ENCODE measurements at regions not wholly inside any gene's neighbourhood (a gene's known extent, or its start where the extent isn't known, plus 50 kb on each side); places are given as distances from the start of the nearest gene placed in this dataset.
"Not testable (repeated sequence)": the region's sequence is repeated elsewhere in the genome, so short reads cannot be mapped to it uniquely, and the experiment has no call there.

- in situ Hi-C loops (cut with MboI; ENCODE audit: low sequenced_read_pairs), result no loop called here
Observed at GRCh38 chr9:129547063-129547462, 73.8 kb downstream of the C9orf50 start.

- in situ Hi-C loops (cut with MboI; ENCODE audit: low sequenced_read_pairs), result not testable (repeated sequence)
Observed at GRCh38 chr9:129545876-129546275, 75.0 kb downstream of the C9orf50 start.

- in situ Hi-C loops (cut with MboI; ENCODE audit: low sequenced_read_pairs), result no loop called here
Observed at GRCh38 chr9:129544761-129545160, 76.1 kb downstream of the C9orf50 start.

- in situ Hi-C loops (cut with MboI; ENCODE audit: low sequenced_read_pairs), result no loop called here
Observed at GRCh38 chr9:129542741-129543140, 78.2 kb downstream of the C9orf50 start.

GRCh38 chr9:129541270-129541669, 79.6 kb downstream of the C9orf50 start:
- in situ Hi-C loops (cut with MboI; ENCODE audit: low sequenced_read_pairs), result no loop called here

- in situ Hi-C loops (cut with MboI; ENCODE audit: low sequenced_read_pairs), result loop anchor here (5.0 kb wide), 1 partner anchor 357 kb away; no protein-coding TSS in a partner anchor
Observed at GRCh38 chr9:129539446-129539845, 81.5 kb downstream of the C9orf50 start.

GRCh38 chr9:129531860-129532402, 89.0 kb downstream of the C9orf50 start:
- in situ Hi-C loops (cut with MboI; ENCODE audit: low sequenced_read_pairs), result not testable (repeated sequence)

GRCh38 chr9:129527955-129528354, 92.9 kb downstream of the C9orf50 start:
- in situ Hi-C loops (cut with MboI; ENCODE audit: low sequenced_read_pairs), result not testable (repeated sequence)

GRCh38 chr9:129525656-129526196, 95.2 kb downstream of the C9orf50 start:
- in situ Hi-C loops (cut with MboI; ENCODE audit: low sequenced_read_pairs), result no loop called here

- in situ Hi-C loops (cut with MboI; ENCODE audit: low sequenced_read_pairs), result no loop called here
Observed at GRCh38 chr9:129524582-129525270, 96.2 kb downstream of the C9orf50 start.

GRCh38 chr9:129523943-129524581, 96.8 kb downstream of the C9orf50 start:
- in situ Hi-C loops (cut with MboI; ENCODE audit: low sequenced_read_pairs), result no loop called here

GRCh38 chr9:129522351-129522750, 98.5 kb downstream of the C9orf50 start:
- in situ Hi-C loops (cut with MboI; ENCODE audit: low sequenced_read_pairs), result no loop called here

GRCh38 chr9:129520082-129520481, 100.8 kb downstream of the C9orf50 start:
- in situ Hi-C loops (cut with MboI; ENCODE audit: low sequenced_read_pairs), result no loop called here

- in situ Hi-C loops (cut with MboI; ENCODE audit: low sequenced_read_pairs), result no loop called here
Observed at GRCh38 chr9:129518074-129518473, 102.8 kb downstream of the C9orf50 start.

GRCh38 chr9:129517006-129517405, 103.9 kb downstream of the C9orf50 start:
- in situ Hi-C loops (cut with MboI; ENCODE audit: low sequenced_read_pairs), result no loop called here

- in situ Hi-C loops (cut with MboI; ENCODE audit: low sequenced_read_pairs), result no loop called here
Observed at GRCh38 chr9:129514891-129515290, 106.0 kb downstream of the C9orf50 start.

- in situ Hi-C loops (cut with MboI; ENCODE audit: low sequenced_read_pairs), result no loop called here
Observed at GRCh38 chr9:129514497-129514867, 106.4 kb downstream of the C9orf50 start.

GRCh38 chr9:129513856-129514496, 106.9 kb downstream of the C9orf50 start:
- in situ Hi-C loops (cut with MboI; ENCODE audit: low sequenced_read_pairs), result no loop called here

GRCh38 chr9:129513282-129513681, 107.6 kb downstream of the C9orf50 start:
- in situ Hi-C loops (cut with MboI; ENCODE audit: low sequenced_read_pairs), result no loop called here

- in situ Hi-C loops (cut with MboI; ENCODE audit: low sequenced_read_pairs), result no loop called here
Observed at GRCh38 chr9:129511285-129511900, 109.5 kb downstream of the C9orf50 start.

- in situ Hi-C loops (cut with MboI; ENCODE audit: low sequenced_read_pairs), result no loop called here
Observed at GRCh38 chr9:129509533-129509928, 111.4 kb downstream of the C9orf50 start.
